Lower leg skin (tissue), 4 donors: ENCODE measurements at regions not wholly inside any gene's neighbourhood (a gene's known extent, or its start where the extent isn't known, plus 50 kb on each side); places are given as distances from the start of the nearest gene placed in this dataset.
"Not testable (repeated sequence)": the region's sequence is repeated elsewhere in the genome, so short reads cannot be mapped to it uniquely, and the experiment has no call there.

Source experiments
- DNase-seq, 2 donors: peaks; one replicate each; pipeline ENCODE4 v3.0.0-alpha.2; 2019; ENCODE audit warnings: low spot score in 2 of 2
- H3K4me3 ChIP-seq: fragments of 200-600 bp; sonication (generic); 2 replicates; pipeline ENCODE4 v1.5.1; 2017; ENCODE audit warnings: mild to moderate bottlenecking, low read depth; ENCODE audit not compliant: poor library complexity, severe bottlenecking
- POLR2A ChIP-seq, 2 donors: fragments of 450-650 bp; IDR thresholded peaks; one replicate each; pipeline ENCODE4 v1.6.1; 2016 to 2017; ENCODE audit warnings: antibody characterized with exemption in 2 of 2, mild to moderate bottlenecking in 1 of 2, moderate library complexity in 1 of 2
- WGBS, 2 donors: methylation state at CpG; one replicate each; pipeline ENCODE4 v1.1.5; 2018; 5-methylcytosine and 5-hydroxymethylcytosine counted together
- intact Hi-C: fragments of 100-400 bp; cut with DNase I; formaldehyde crosslinking; loops from one replicate; pipeline ENCODE4 v1.15.0; 2023; ENCODE audit warnings: low total_unique reads
- TF ChIP-seq, protein P1 (sequence below), 3 donors: fragments of 450-650 bp; IDR thresholded peaks; one replicate each; pipeline ENCODE4 v1.5.1; 2016; ENCODE audit warnings: antibody characterized with exemption in 3 of 3, mild to moderate bottlenecking in 3 of 3, moderate library complexity in 2 of 3

GRCh38 chr16:64669573-64669972 lies 452.3 kb downstream of the CDH11 start:
- 87 to 89% methylated on average over 8 of the region's 8 CpGs for WGBS, 2 donors
- no peak for TF ChIP-seq POLR2A (IDR thresholded peaks at IDR 0.05)
- TF ChIP-seq, protein P1, sequence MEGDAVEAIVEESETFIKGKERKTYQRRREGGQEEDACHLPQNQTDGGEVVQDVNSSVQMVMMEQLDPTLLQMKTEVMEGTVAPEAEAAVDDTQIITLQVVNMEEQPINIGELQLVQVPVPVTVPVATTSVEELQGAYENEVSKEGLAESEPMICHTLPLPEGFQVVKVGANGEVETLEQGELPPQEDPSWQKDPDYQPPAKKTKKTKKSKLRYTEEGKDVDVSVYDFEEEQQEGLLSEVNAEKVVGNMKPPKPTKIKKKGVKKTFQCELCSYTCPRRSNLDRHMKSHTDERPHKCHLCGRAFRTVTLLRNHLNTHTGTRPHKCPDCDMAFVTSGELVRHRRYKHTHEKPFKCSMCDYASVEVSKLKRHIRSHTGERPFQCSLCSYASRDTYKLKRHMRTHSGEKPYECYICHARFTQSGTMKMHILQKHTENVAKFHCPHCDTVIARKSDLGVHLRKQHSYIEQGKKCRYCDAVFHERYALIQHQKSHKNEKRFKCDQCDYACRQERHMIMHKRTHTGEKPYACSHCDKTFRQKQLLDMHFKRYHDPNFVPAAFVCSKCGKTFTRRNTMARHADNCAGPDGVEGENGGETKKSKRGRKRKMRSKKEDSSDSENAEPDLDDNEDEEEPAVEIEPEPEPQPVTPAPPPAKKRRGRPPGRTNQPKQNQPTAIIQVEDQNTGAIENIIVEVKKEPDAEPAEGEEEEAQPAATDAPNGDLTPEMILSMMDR (IDR thresholded peaks at IDR 0.05): no peak
- no peak for DNase-seq
- H3K4me3 ChIP-seq: no peak overlapping the region
- intact Hi-C loops: no loop called here

- no peak for TF ChIP-seq POLR2A (IDR thresholded peaks at IDR 0.05)
- TF ChIP-seq, protein P1 (IDR thresholded peaks at IDR 0.05): no peak
- intact Hi-C loops: no loop called here
- no peak overlapping the region for H3K4me3 ChIP-seq
- 88 to 96% methylated on average over 3 of the region's 3 CpGs for WGBS, 2 donors
- DNase-seq: no peak
These were observed 454.5 kb downstream of the CDH11 start for GRCh38 chr16:64667334-64667877.

DNA sequence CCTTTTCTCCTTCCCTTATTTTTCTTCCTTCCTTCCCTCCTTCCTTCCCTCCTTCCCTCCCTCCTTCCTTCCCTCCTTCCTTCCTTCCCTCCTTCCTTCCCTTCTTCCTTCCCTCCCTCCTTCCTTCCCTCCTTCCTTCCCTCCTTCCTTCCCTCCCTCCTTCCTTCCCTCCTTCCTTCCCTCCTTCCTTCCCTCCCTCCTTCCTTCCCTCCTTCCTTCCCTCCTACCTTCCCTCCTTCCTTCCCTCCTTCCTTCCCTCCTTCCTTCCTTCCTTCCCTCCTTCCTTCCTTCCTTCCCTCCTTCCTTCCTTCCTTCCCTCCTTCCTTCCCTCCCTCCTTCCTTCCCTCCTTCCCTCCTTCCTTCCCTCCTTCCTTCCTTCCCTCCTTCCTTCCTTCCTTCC lies 459.6 kb downstream of the CDH11 start:
- H3K4me3 ChIP-seq, DNase-seq, intact Hi-C loops: not testable (repeated sequence)

DNA sequence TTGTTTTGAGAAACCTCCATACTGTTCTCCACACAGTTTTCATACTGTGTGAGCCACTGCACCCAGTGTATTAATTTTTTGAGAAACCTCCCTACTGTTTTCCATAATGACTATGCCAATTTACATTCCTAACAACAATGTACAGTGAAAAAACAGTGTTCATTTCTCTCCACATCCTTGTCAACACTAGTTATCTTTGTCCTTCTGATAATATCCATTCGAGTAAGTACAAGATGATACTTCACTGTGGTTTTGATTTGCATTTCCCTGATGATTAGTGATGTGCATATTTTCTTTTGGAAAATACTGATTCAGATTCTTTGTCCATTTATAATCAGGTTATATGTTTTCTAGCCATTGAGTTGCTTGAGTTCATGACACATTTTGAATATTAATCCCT lies 462.0 kb downstream of the CDH11 start:
- no peak for DNase-seq
- no peak overlapping the region for H3K4me3 ChIP-seq
- TF ChIP-seq POLR2A (IDR thresholded peaks at IDR 0.05): no peak
- TF ChIP-seq, protein P1 (IDR thresholded peaks at IDR 0.05): no peak
- intact Hi-C loops: no loop called here
- WGBS, 2 donors: 69 to 70% methylated on average over 1 of the region's 1 CpG

- H3K4me3 ChIP-seq: no peak overlapping the region
- DNase-seq: no peak
- no peak for TF ChIP-seq POLR2A (IDR thresholded peaks at IDR 0.05)
- TF ChIP-seq, protein P1 (IDR thresholded peaks at IDR 0.05): no peak
- WGBS, 2 donors: 80 to 86% methylated on average over 3 of the region's 3 CpGs
- intact Hi-C loops: no loop called here
These were observed 464.4 kb downstream of the CDH11 start for GRCh38 chr16:64657316-64658011.

- DNase-seq: no peak
- no peak overlapping the region for H3K4me3 ChIP-seq
- WGBS, 2 donors: 57 to 75% methylated on average over 4 of the region's 4 CpGs
- intact Hi-C loops: no loop called here
- no peak for TF ChIP-seq POLR2A (IDR thresholded peaks at IDR 0.05)
- TF ChIP-seq, protein P1 (IDR thresholded peaks at IDR 0.05): no peak
These were observed 465.4 kb downstream of the CDH11 start for GRCh38 chr16:64656471-64656870.
